MM.1S (cell line): ENCODE measurements at regions not wholly inside any gene's neighbourhood (a gene's known extent, or its start where the extent isn't known, plus 50 kb on each side); places are given as distances from the start of the nearest gene placed in this dataset.

Experiments
- DNase-seq: peaks from one replicate; pipeline ENCODE4 v3.0.0-alpha.2; 2015
- H2AFZ ChIP-seq: fragments of 300-600 bp; sonication (generic); 2 replicates; pipeline ENCODE4 v1.6.0; 2016; ENCODE audit warnings: antibody characterized with exemption, low read length
- H3F3A ChIP-seq: fragments of 300-600 bp; sonication (generic); 2 replicates; pipeline ENCODE4 v1.6.1; 2016; ENCODE audit warnings: mild to moderate bottlenecking, antibody characterized with exemption, low read length, moderate library complexity, mixed read lengths; ENCODE audit not compliant: insufficient read depth
- H3K27ac ChIP-seq: fragments of 300-600 bp; sonication (generic); 2 replicates; pipeline ENCODE4 v1.5.1; 2016; ENCODE audit warnings: mild to moderate bottlenecking, low read length
- H3K27me3 ChIP-seq: fragments of 300-600 bp; sonication (generic); replicated peaks from 2 replicates; pipeline ENCODE4 v1.6.0; 2016; ENCODE audit warnings: low read length; ENCODE audit not compliant: insufficient read depth
- H3K36me3 ChIP-seq: fragments of 300-600 bp; sonication (generic); replicated peaks from 2 replicates; pipeline ENCODE4 v1.6.1; 2016; ENCODE audit warnings: mild to moderate bottlenecking, low read length, mixed read lengths; ENCODE audit not compliant: insufficient read depth
- H3K4me1 ChIP-seq: fragments of 300-600 bp; sonication (generic); 2 replicates; pipeline ENCODE4 v1.6.1; 2016; ENCODE audit warnings: low read length, mixed read lengths
- H3K4me2 ChIP-seq: fragments of 300-600 bp; sonication (generic); 2 replicates; pipeline ENCODE4 v1.6.0; 2016; ENCODE audit warnings: low read depth, low read length
- H3K4me3 ChIP-seq: fragments of 300-600 bp; sonication (generic); 2 replicates; pipeline ENCODE4 v1.5.1; 2016; ENCODE audit warnings: low read length, mixed read lengths
- H3K79me2 ChIP-seq: fragments of 300-600 bp; sonication (generic); 2 replicates; pipeline ENCODE4 v1.6.1; 2016; ENCODE audit warnings: mixed run types, low read length, mixed read lengths
- H3K9ac ChIP-seq: fragments of 300-600 bp; sonication (generic); 2 replicates; pipeline ENCODE4 v1.6.1; 2016; ENCODE audit warnings: low read length, mixed read lengths
- H3K9me2 ChIP-seq: fragments of 300-600 bp; sonication (generic); replicated peaks from 2 replicates; pipeline ENCODE4 v1.6.1; 2016; ENCODE audit warnings: mild to moderate bottlenecking, low read length, mixed read lengths; ENCODE audit not compliant: insufficient read depth
- H3K9me3 ChIP-seq: fragments of 300-600 bp; sonication (generic); replicated peaks from 2 replicates; pipeline ENCODE4 v1.6.1; 2016; ENCODE audit warnings: mild to moderate bottlenecking, low read length, mixed read lengths; ENCODE audit not compliant: insufficient read depth
- H4K20me1 ChIP-seq: fragments of 300-600 bp; sonication (generic); 2 replicates; pipeline ENCODE4 v1.6.1; 2016; ENCODE audit warnings: mild to moderate bottlenecking, low read length, moderate library complexity, mixed read lengths; ENCODE audit not compliant: insufficient read depth
- CTCF ChIP-seq: fragments of 300-600 bp; sonication (generic); IDR thresholded peaks from 2 replicates; pipeline ENCODE4 v1.5.1; 2016; ENCODE audit warnings: antibody characterized with exemption, low read length, mixed read lengths
- EZH2 ChIP-seq: fragments of 300-600 bp; sonication (generic); optimal IDR thresholded peaks from 2 replicates; pipeline ENCODE3; 2017; ENCODE audit warnings: low read depth, mild to moderate bottlenecking, antibody characterized with exemption, low read length, mixed read lengths
- EZH2phosphoT487 ChIP-seq: fragments of 300-600 bp; sonication (generic); IDR thresholded peaks from 2 replicates; pipeline ENCODE4 v1.6.1; 2018; ENCODE audit warnings: antibody characterized with exemption, low read length

- H3K79me2 ChIP-seq, result no peaks in the 10 kb centered on the region
- no peaks in the 10 kb centered on the region for H3F3A ChIP-seq
- no peak overlapping the region for H3K4me2 ChIP-seq
- H3K9me3 ChIP-seq, result no peaks in the 10 kb centered on the region
- no peak for DNase-seq
- H3K4me3 ChIP-seq, result no peak overlapping the region
- H3K9me2 ChIP-seq, result no peaks in the 10 kb centered on the region
- no peak overlapping the region for H2AFZ ChIP-seq
- no peaks in the 10 kb centered on the region for H4K20me1 ChIP-seq
- no peaks in the 10 kb centered on the region for H3K27me3 ChIP-seq
- no peak for TF ChIP-seq EZH2
- no peak for TF ChIP-seq EZH2phosphoT487
- TF ChIP-seq CTCF, result no peak
- H3K36me3 ChIP-seq, result no peaks in the 10 kb centered on the region
- H3K27ac ChIP-seq, result no peak overlapping the region
- H3K9ac ChIP-seq, result no peak overlapping the region
- H3K4me1 ChIP-seq, result no peaks in the 10 kb centered on the region
These were observed 420.9 kb upstream of the GRM3 start for GRCh38 chr7:86222806-86223205.

- Histone ChIP-seq H3K4me1 (no peaks in the 10 kb centered on the region), H3K4me2 (no peak overlapping the region), H3F3A (no peaks in the 10 kb centered on the region), H3K36me3 (no peaks in the 10 kb centered on the region), H4K20me1 (no peaks in the 10 kb centered on the region), H3K4me3 (no peak overlapping the region), H3K9ac (no peak overlapping the region), H3K27me3 (no peaks in the 10 kb centered on the region), H2AFZ (no peak overlapping the region), H3K27ac (no peak overlapping the region), H3K9me2 (no peaks in the 10 kb centered on the region), H3K79me2 (no peaks in the 10 kb centered on the region), H3K9me3 (no peaks in the 10 kb centered on the region)
- TF ChIP-seq CTCF (no peak), EZH2 (no peak), EZH2phosphoT487 (no peak)
- DNase-seq, result no peak
These were observed 429.0 kb upstream of the GRM3 start for GRCh38 chr7:86214734-86215133.

- no peak for TF ChIP-seq CTCF
- TF ChIP-seq EZH2phosphoT487, result no peak
- TF ChIP-seq EZH2, result no peak
- Histone ChIP-seq H4K20me1 (no peaks in the 10 kb centered on the region), H3K36me3 (no peaks in the 10 kb centered on the region), H3K4me2 (no peak overlapping the region), H3K79me2 (no peaks in the 10 kb centered on the region), H2AFZ (no peak overlapping the region), H3F3A (no peaks in the 10 kb centered on the region), H3K9me3 (no peaks in the 10 kb centered on the region), H3K9ac (no peak overlapping the region), H3K27me3 (no peaks in the 10 kb centered on the region), H3K4me1 (no peaks in the 10 kb centered on the region), H3K4me3 (no peak overlapping the region), H3K9me2 (no peaks in the 10 kb centered on the region), H3K27ac (no peak overlapping the region)
- DNase-seq, result no peak
These were observed 430.7 kb upstream of the GRM3 start for GRCh38 chr7:86212976-86213375.
